ENCODE measurements at regions not wholly inside any gene's neighbourhood (a gene's known extent, or its start where the extent isn't known, plus 50 kb on each side); places are given as distances from the start of the nearest gene placed in this dataset.
"Not testable (repeated sequence)": the region's sequence is repeated elsewhere in the genome, so short reads cannot be mapped to it uniquely, and the experiment has no call there.

- H3K4me3 ChIP-seq (ENCODE audit: low read depth in 1 of 3, low read length in 3 of 3); FAIRE-seq; H3K4me1 ChIP-seq (ENCODE audit: control insufficient read depth in 3 of 3, insufficient read depth in 2 of 3, low read depth in 1 of 3, low read length in 2 of 3); H3K9me3 ChIP-seq (ENCODE audit: control insufficient read depth in 2 of 2, insufficient read depth in 1 of 2, low read depth in 1 of 2, low read length in 1 of 2); DNase-seq; H3K27ac ChIP-seq (ENCODE audit: low read depth in 1 of 3, low read length in 2 of 3); H3K27me3 ChIP-seq (ENCODE audit: control insufficient read depth in 3 of 3, insufficient read depth in 3 of 3, low read length in 3 of 3); H3K36me3 ChIP-seq (ENCODE audit: control insufficient read depth in 3 of 3, insufficient read depth in 2 of 3, low read depth in 1 of 3, low read length in 3 of 3): not testable (repeated sequence)
- WGBS, 3 donors: 95 to 96% (median 95%) methylated on average over 22 to 24 of the region's 24 CpGs
These were observed 604.1 kb downstream of the TFAP2A start for GRCh38 chr6:9810727-9811126.

GRCh38 chr6:9810286-9810685 lies 604.6 kb downstream of the TFAP2A start:
- H3K4me1 ChIP-seq (ENCODE audit: control insufficient read depth in 3 of 3, insufficient read depth in 2 of 3, low read depth in 1 of 3, low read length in 2 of 3): no peaks in the 10 kb centered on the region
- H3K9me3 ChIP-seq (ENCODE audit: control insufficient read depth in 2 of 2, insufficient read depth in 1 of 2, low read depth in 1 of 2, low read length in 1 of 2): peaks cover 0 to 2% of the 10 kb centered on the region in 2 donors
- no peaks in the 10 kb centered on the region for H3K36me3 ChIP-seq (ENCODE audit: control insufficient read depth in 3 of 3, insufficient read depth in 2 of 3, low read depth in 1 of 3, low read length in 3 of 3)
- no peaks in the 10 kb centered on the region for H3K27me3 ChIP-seq (ENCODE audit: control insufficient read depth in 3 of 3, insufficient read depth in 3 of 3, low read length in 3 of 3)
- DNase-seq (no peak), FAIRE-seq (no peak)
- H3K4me3 ChIP-seq (ENCODE audit: low read depth in 1 of 3, low read length in 3 of 3): no peak overlapping the region
- WGBS, 3 donors: 79 to 83% (median 79%) methylated on average over 6 of the region's 6 CpGs
- no peak overlapping the region for H3K27ac ChIP-seq (ENCODE audit: low read depth in 1 of 3, low read length in 2 of 3)

GRCh38 chr6:9806195-9806594 lies 608.7 kb downstream of the TFAP2A start:
- DNase-seq: no peak
- H3K36me3 ChIP-seq (ENCODE audit: control insufficient read depth in 3 of 3, insufficient read depth in 2 of 3, low read depth in 1 of 3, low read length in 3 of 3): no peaks in the 10 kb centered on the region
- no peaks in the 10 kb centered on the region for H3K4me1 ChIP-seq (ENCODE audit: control insufficient read depth in 3 of 3, insufficient read depth in 2 of 3, low read depth in 1 of 3, low read length in 2 of 3)
- H3K27me3 ChIP-seq (ENCODE audit: control insufficient read depth in 3 of 3, insufficient read depth in 3 of 3, low read length in 3 of 3): no peaks in the 10 kb centered on the region
- 71 to 76% (median 76%) methylated on average over 6 of the region's 6 CpGs for WGBS, 3 donors
- no peak overlapping the region for H3K4me3 ChIP-seq (ENCODE audit: low read depth in 1 of 3, low read length in 3 of 3)
- H3K27ac ChIP-seq (ENCODE audit: low read depth in 1 of 3, low read length in 2 of 3): no peak overlapping the region
- H3K9me3 ChIP-seq (ENCODE audit: control insufficient read depth in 2 of 2, insufficient read depth in 1 of 2, low read depth in 1 of 2, low read length in 1 of 2): peaks cover 0 to 2% of the 10 kb centered on the region in 2 donors
- no peak for FAIRE-seq

- no peaks in the 10 kb centered on the region for H3K9me3 ChIP-seq (ENCODE audit: control insufficient read depth in 2 of 2, insufficient read depth in 1 of 2, low read depth in 1 of 2, low read length in 1 of 2)
- FAIRE-seq (no peak), DNase-seq (no peak)
- 61 to 78% (median 75%) methylated on average over 11 of the region's 11 CpGs for WGBS, 3 donors
- H3K36me3 ChIP-seq (ENCODE audit: control insufficient read depth in 3 of 3, insufficient read depth in 2 of 3, low read depth in 1 of 3, low read length in 3 of 3): no peaks in the 10 kb centered on the region
- no peak overlapping the region for H3K4me3 ChIP-seq (ENCODE audit: low read depth in 1 of 3, low read length in 3 of 3)
- H3K27ac ChIP-seq (ENCODE audit: low read depth in 1 of 3, low read length in 2 of 3): no peak overlapping the region
- H3K4me1 ChIP-seq (ENCODE audit: control insufficient read depth in 3 of 3, insufficient read depth in 2 of 3, low read depth in 1 of 3, low read length in 2 of 3): no peaks in the 10 kb centered on the region
- H3K27me3 ChIP-seq (ENCODE audit: control insufficient read depth in 3 of 3, insufficient read depth in 3 of 3, low read length in 3 of 3): no peaks in the 10 kb centered on the region
These were observed 613.6 kb downstream of the TFAP2A start for GRCh38 chr6:9801249-9801754.

- no peaks in the 10 kb centered on the region for H3K4me1 ChIP-seq (ENCODE audit: control insufficient read depth in 3 of 3, insufficient read depth in 2 of 3, low read depth in 1 of 3, low read length in 2 of 3)
- no peaks in the 10 kb centered on the region for H3K27me3 ChIP-seq (ENCODE audit: control insufficient read depth in 3 of 3, insufficient read depth in 3 of 3, low read length in 3 of 3)
- no peak overlapping the region for H3K4me3 ChIP-seq (ENCODE audit: low read depth in 1 of 3, low read length in 3 of 3)
- DNase-seq (no peak), FAIRE-seq (no peak)
- no peaks in the 10 kb centered on the region for H3K36me3 ChIP-seq (ENCODE audit: control insufficient read depth in 3 of 3, insufficient read depth in 2 of 3, low read depth in 1 of 3, low read length in 3 of 3)
- H3K27ac ChIP-seq (ENCODE audit: low read depth in 1 of 3, low read length in 2 of 3): no peak overlapping the region
- no peaks in the 10 kb centered on the region for H3K9me3 ChIP-seq (ENCODE audit: control insufficient read depth in 2 of 2, insufficient read depth in 1 of 2, low read depth in 1 of 2, low read length in 1 of 2)
These were observed 615.3 kb downstream of the TFAP2A start for GRCh38 chr6:9799582-9799981.

GRCh38 chr6:9796827-9797226 lies 618.0 kb downstream of the TFAP2A start:
- H3K4me3 ChIP-seq (ENCODE audit: low read depth in 1 of 3, low read length in 3 of 3): no peak overlapping the region
- 47 to 64% (median 49%) methylated on average over 2 of the region's 2 CpGs for WGBS, 3 donors
- H3K27ac ChIP-seq (ENCODE audit: low read depth in 1 of 3, low read length in 2 of 3): no peak overlapping the region
- DNase-seq: no peak
- H3K9me3 ChIP-seq (ENCODE audit: control insufficient read depth in 2 of 2, insufficient read depth in 1 of 2, low read depth in 1 of 2, low read length in 1 of 2): no peaks in the 10 kb centered on the region
- no peaks in the 10 kb centered on the region for H3K27me3 ChIP-seq (ENCODE audit: control insufficient read depth in 3 of 3, insufficient read depth in 3 of 3, low read length in 3 of 3)
- no peaks in the 10 kb centered on the region for H3K4me1 ChIP-seq (ENCODE audit: control insufficient read depth in 3 of 3, insufficient read depth in 2 of 3, low read depth in 1 of 3, low read length in 2 of 3)
- H3K36me3 ChIP-seq (ENCODE audit: control insufficient read depth in 3 of 3, insufficient read depth in 2 of 3, low read depth in 1 of 3, low read length in 3 of 3): no peaks in the 10 kb centered on the region
- FAIRE-seq: no peak

GRCh38 chr6:9795880-9796279 lies 619.0 kb downstream of the TFAP2A start:
- Histone ChIP-seq H3K4me1 (ENCODE audit: control insufficient read depth in 3 of 3, insufficient read depth in 2 of 3, low read depth in 1 of 3, low read length in 2 of 3) (no peaks in the 10 kb centered on the region), H3K27me3 (ENCODE audit: control insufficient read depth in 3 of 3, insufficient read depth in 3 of 3, low read length in 3 of 3) (no peaks in the 10 kb centered on the region), H3K9me3 (ENCODE audit: control insufficient read depth in 2 of 2, insufficient read depth in 1 of 2, low read depth in 1 of 2, low read length in 1 of 2) (no peaks in the 10 kb centered on the region), H3K27ac (ENCODE audit: low read depth in 1 of 3, low read length in 2 of 3) (no peak overlapping the region), H3K4me3 (ENCODE audit: low read depth in 1 of 3, low read length in 3 of 3) (no peak overlapping the region), H3K36me3 (ENCODE audit: control insufficient read depth in 3 of 3, insufficient read depth in 2 of 3, low read depth in 1 of 3, low read length in 3 of 3) (no peaks in the 10 kb centered on the region)
- FAIRE-seq (no peak), DNase-seq (no peak)
- WGBS, 3 donors: 21 to 49% (median 41%) methylated on average over 5 of the region's 5 CpGs

- FAIRE-seq (no peak), DNase-seq (no peak)
- 53 to 57% (median 56%) methylated on average over 3 of the region's 3 CpGs for WGBS, 3 donors
- Histone ChIP-seq H3K27me3 (ENCODE audit: control insufficient read depth in 3 of 3, insufficient read depth in 3 of 3, low read length in 3 of 3) (no peaks in the 10 kb centered on the region), H3K4me3 (ENCODE audit: low read depth in 1 of 3, low read length in 3 of 3) (no peak overlapping the region), H3K27ac (ENCODE audit: low read depth in 1 of 3, low read length in 2 of 3) (no peak overlapping the region), H3K4me1 (ENCODE audit: control insufficient read depth in 3 of 3, insufficient read depth in 2 of 3, low read depth in 1 of 3, low read length in 2 of 3) (no peaks in the 10 kb centered on the region), H3K36me3 (ENCODE audit: control insufficient read depth in 3 of 3, insufficient read depth in 2 of 3, low read depth in 1 of 3, low read length in 3 of 3) (no peaks in the 10 kb centered on the region), H3K9me3 (ENCODE audit: control insufficient read depth in 2 of 2, insufficient read depth in 1 of 2, low read depth in 1 of 2, low read length in 1 of 2) (no peaks in the 10 kb centered on the region)
These were observed 625.7 kb downstream of the TFAP2A start for GRCh38 chr6:9789201-9789600.

- no peak overlapping the region for H3K27ac ChIP-seq (ENCODE audit: low read depth in 1 of 3, low read length in 2 of 3)
- H3K9me3 ChIP-seq (ENCODE audit: control insufficient read depth in 2 of 2, insufficient read depth in 1 of 2, low read depth in 1 of 2, low read length in 1 of 2): no peaks in the 10 kb centered on the region
- H3K4me1 ChIP-seq (ENCODE audit: control insufficient read depth in 3 of 3, insufficient read depth in 2 of 3, low read depth in 1 of 3, low read length in 2 of 3): no peaks in the 10 kb centered on the region
- WGBS, 3 donors: 41 to 62% (median 46%) methylated on average over 3 of the region's 3 CpGs
- DNase-seq (no peak), FAIRE-seq (no peak)
- H3K36me3 ChIP-seq (ENCODE audit: control insufficient read depth in 3 of 3, insufficient read depth in 2 of 3, low read depth in 1 of 3, low read length in 3 of 3): no peaks in the 10 kb centered on the region
- H3K27me3 ChIP-seq (ENCODE audit: control insufficient read depth in 3 of 3, insufficient read depth in 3 of 3, low read length in 3 of 3): no peaks in the 10 kb centered on the region
- no peak overlapping the region for H3K4me3 ChIP-seq (ENCODE audit: low read depth in 1 of 3, low read length in 3 of 3)
These were observed 630.1 kb downstream of the TFAP2A start for GRCh38 chr6:9784786-9785185.

Measured in small intestine (tissue), 7 donors.